Peyer's patch (tissue), 4 donors: ENCODE measurements at regions not wholly inside any gene's neighbourhood (a gene's known extent, or its start where the extent isn't known, plus 50 kb on each side); places are given as distances from the start of the nearest gene placed in this dataset.

Source experiments
- CTCF ChIP-seq, 6 experiments: fragments of 450-650 bp in 4 of 6; fragments of 200-600 bp in 2 of 6; sonication (generic) in 1 of 6; IDR thresholded peaks; one replicate each; pipeline ENCODE4 v1.5.1; 2017 to 2019; ENCODE audit warnings: antibody characterized with exemption in 6 of 6, mild to moderate bottlenecking in 3 of 6, moderate library complexity in 1 of 6
- POLR2A ChIP-seq, 2 donors: fragments of 450-650 bp; IDR thresholded peaks; one replicate each; pipeline ENCODE4 v1.5.1; 2017; ENCODE audit warnings: antibody characterized with exemption in 2 of 2, mild to moderate bottlenecking in 2 of 2, moderate library complexity in 2 of 2

DNA sequence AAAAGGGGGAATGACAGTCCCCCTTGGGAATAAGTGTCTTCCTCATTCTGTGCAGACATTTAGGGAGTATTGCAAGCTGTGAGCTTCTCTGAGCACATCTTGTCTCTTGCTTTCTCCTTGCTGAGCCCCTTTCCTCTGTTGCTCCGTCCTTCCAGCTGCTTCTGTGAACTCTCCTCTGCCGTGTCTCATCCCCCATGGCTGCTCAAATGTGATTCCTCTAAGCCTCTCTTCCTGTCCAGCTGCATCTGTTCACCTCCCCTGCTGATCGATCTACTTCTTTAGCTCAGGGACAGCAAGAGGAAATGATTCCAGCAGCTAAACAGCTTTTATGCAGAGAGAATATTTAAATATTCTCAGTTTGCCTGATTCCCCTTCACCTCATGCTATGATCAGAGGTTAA lies 328.0 kb upstream of the DNAJC19 start:
- TF ChIP-seq POLR2A (IDR thresholded peaks at IDR 0.05) (no peak), CTCF (IDR thresholded peaks at IDR 0.05) (no peak)
